Activated B cell treated with CpG ODN at 0.5 μM for 24 hours (primary cell): ENCODE measurements at regions not wholly inside any gene's neighbourhood (a gene's known extent, or its start where the extent isn't known, plus 50 kb on each side); places are given as distances from the start of the nearest gene placed in this dataset.

ENCODE experiments used
- ATAC-seq: fragments of 200-7000 bp; cut with Tn5 transposase; one replicate; pipeline ENCODE4 v1.10.0; 2021; ENCODE audit warnings: low read depth, mild to moderate bottlenecking, moderate library complexity
- CTCF ChIA-PET: fragments of 350-600 bp; sonication (Branson Sonifier 250); formaldehyde crosslinking; loops from one replicate; lab custom pipeline; 2021; ENCODE audit warnings: antibody characterized with exemption; lab: Charles Lee
- POLR2A ChIA-PET: fragments of 350-600 bp; sonication (Branson Sonifier 250); formaldehyde crosslinking; loops from one replicate; lab custom pipeline; 2021; ENCODE audit warnings: antibody characterized with exemption; lab: Charles Lee
- DNase-seq: peaks from one replicate; pipeline ENCODE4 v3.0.0; 2022
- H3K27ac Mint-ChIP-seq: one replicate; pipeline ENCODE4 v1.8.0; 2020; ENCODE audit warnings: mixed read lengths
- H3K27me3 Mint-ChIP-seq: one replicate; pipeline ENCODE4 v1.8.0; 2021; ENCODE audit warnings: mixed read lengths
- H3K36me3 Mint-ChIP-seq: one replicate; pipeline ENCODE4 v1.8.0; 2021; ENCODE audit warnings: low read depth, mixed read lengths
- H3K4me1 Mint-ChIP-seq: one replicate; pipeline ENCODE4 v1.8.0; 2021; ENCODE audit warnings: mixed read lengths
- H3K4me3 Mint-ChIP-seq: one replicate; pipeline ENCODE4 v1.8.0; 2020; ENCODE audit warnings: mild to moderate bottlenecking, mixed read lengths
- H3K9me3 Mint-ChIP-seq: one replicate; pipeline ENCODE4 v1.8.0; 2020; ENCODE audit warnings: mixed read lengths
- intact Hi-C: fragments of 100-400 bp; cut with micrococcal nuclease; formaldehyde crosslinking; loops from one replicate; pipeline ENCODE4 v1.15.1; 2024
- TF ChIP-seq, protein P1 (sequence below): fragments of 200-600 bp; IDR thresholded peaks from one replicate; pipeline ENCODE4 v1.8.0; 2022; ENCODE audit warnings: antibody characterized with exemption, mild to moderate bottlenecking

GRCh38 chr4:56252561-56253152 lies 134.6 kb downstream of the AASDH start:
- no peak overlapping the region for H3K27ac Mint-ChIP-seq
- ATAC-seq (no peak), DNase-seq (no peak)
- H3K4me1 Mint-ChIP-seq, result no peaks in the 10 kb centered on the region
- CTCF ChIA-PET, result no interaction called here
- H3K9me3 Mint-ChIP-seq, result no peaks in the 10 kb centered on the region
- TF ChIP-seq, protein P1, sequence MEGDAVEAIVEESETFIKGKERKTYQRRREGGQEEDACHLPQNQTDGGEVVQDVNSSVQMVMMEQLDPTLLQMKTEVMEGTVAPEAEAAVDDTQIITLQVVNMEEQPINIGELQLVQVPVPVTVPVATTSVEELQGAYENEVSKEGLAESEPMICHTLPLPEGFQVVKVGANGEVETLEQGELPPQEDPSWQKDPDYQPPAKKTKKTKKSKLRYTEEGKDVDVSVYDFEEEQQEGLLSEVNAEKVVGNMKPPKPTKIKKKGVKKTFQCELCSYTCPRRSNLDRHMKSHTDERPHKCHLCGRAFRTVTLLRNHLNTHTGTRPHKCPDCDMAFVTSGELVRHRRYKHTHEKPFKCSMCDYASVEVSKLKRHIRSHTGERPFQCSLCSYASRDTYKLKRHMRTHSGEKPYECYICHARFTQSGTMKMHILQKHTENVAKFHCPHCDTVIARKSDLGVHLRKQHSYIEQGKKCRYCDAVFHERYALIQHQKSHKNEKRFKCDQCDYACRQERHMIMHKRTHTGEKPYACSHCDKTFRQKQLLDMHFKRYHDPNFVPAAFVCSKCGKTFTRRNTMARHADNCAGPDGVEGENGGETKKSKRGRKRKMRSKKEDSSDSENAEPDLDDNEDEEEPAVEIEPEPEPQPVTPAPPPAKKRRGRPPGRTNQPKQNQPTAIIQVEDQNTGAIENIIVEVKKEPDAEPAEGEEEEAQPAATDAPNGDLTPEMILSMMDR, result no peak
- H3K4me3 Mint-ChIP-seq, result no peak overlapping the region
- no peaks in the 10 kb centered on the region for H3K27me3 Mint-ChIP-seq
- no peaks in the 10 kb centered on the region for H3K36me3 Mint-ChIP-seq
- intact Hi-C loops, result no loop called here
- POLR2A ChIA-PET, result no interaction called here

- no peaks in the 10 kb centered on the region for H3K36me3 Mint-ChIP-seq
- POLR2A ChIA-PET, result no interaction called here
- no peak overlapping the region for H3K27ac Mint-ChIP-seq
- H3K27me3 Mint-ChIP-seq, result no peaks in the 10 kb centered on the region
- H3K4me1 Mint-ChIP-seq, result no peaks in the 10 kb centered on the region
- H3K9me3 Mint-ChIP-seq, result no peaks in the 10 kb centered on the region
- intact Hi-C loops, result no loop called here
- CTCF ChIA-PET, result no interaction called here
- ATAC-seq, result no peak
- DNase-seq, result no peak
- no peak overlapping the region for H3K4me3 Mint-ChIP-seq
- TF ChIP-seq, protein P1, result no peak
Measured at GRCh38 chr4:56251556-56251955, 135.7 kb downstream of the AASDH start.

- no peaks in the 10 kb centered on the region for H3K27me3 Mint-ChIP-seq
- DNase-seq, result no peak
- H3K4me3 Mint-ChIP-seq, result no peak overlapping the region
- ATAC-seq, result no peak
- H3K36me3 Mint-ChIP-seq, result no peaks in the 10 kb centered on the region
- no peaks in the 10 kb centered on the region for H3K4me1 Mint-ChIP-seq
- H3K9me3 Mint-ChIP-seq, result no peaks in the 10 kb centered on the region
- no peak overlapping the region for H3K27ac Mint-ChIP-seq
- ChIA-PET POLR2A (no interaction called here), CTCF (no interaction called here)
- intact Hi-C loops, result no loop called here
- TF ChIP-seq, protein P1, result no peak
Measured at GRCh38 chr4:56250776-56251175, 136.5 kb downstream of the AASDH start.

GRCh38 chr4:56247646-56248045 lies 139.6 kb downstream of the AASDH start:
- intact Hi-C loops, result no loop called here
- Mint-ChIP-seq H3K9me3 (no peaks in the 10 kb centered on the region), H3K4me3 (no peak overlapping the region), H3K27me3 (no peaks in the 10 kb centered on the region), H3K36me3 (no peaks in the 10 kb centered on the region), H3K4me1 (no peaks in the 10 kb centered on the region), H3K27ac (no peak overlapping the region)
- ATAC-seq (no peak), DNase-seq (no peak)
- POLR2A ChIA-PET, result no interaction called here
- CTCF ChIA-PET, result no interaction called here
- TF ChIP-seq, protein P1, result no peak

DNA sequence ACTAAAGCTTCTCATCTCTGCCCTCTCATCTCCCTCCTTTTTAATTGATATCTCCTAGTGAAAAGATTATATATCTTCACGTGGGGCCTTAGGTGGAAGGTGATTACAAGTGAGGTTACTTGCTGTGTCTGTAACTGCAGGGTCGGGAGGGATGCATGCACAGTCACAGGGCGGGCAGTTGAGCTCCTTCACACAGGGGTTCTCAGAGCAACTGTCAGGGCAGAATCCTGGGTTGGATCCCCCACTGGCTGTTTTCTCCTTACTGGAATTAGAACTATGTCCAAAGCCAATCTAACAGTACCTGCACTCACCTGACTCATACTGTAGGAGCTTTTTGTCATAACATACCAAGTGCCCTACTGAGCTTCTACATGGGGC lies 141.1 kb downstream of the AASDH start:
- CTCF ChIA-PET, result no interaction called here
- TF ChIP-seq, protein P1, result no peak
- Mint-ChIP-seq H3K27me3 (peaks cover 3% of the 10 kb centered on the region), H3K4me3 (no peak overlapping the region), H3K4me1 (no peaks in the 10 kb centered on the region), H3K9me3 (no peaks in the 10 kb centered on the region), H3K27ac (no peak overlapping the region), H3K36me3 (no peaks in the 10 kb centered on the region)
- ATAC-seq (no peak), DNase-seq (no peak)
- intact Hi-C loops, result no loop called here
- POLR2A ChIA-PET, result no interaction called here
